ENCODE measurements at regions not wholly inside any gene's neighbourhood (a gene's known extent, or its start where the extent isn't known, plus 50 kb on each side); places are given as distances from the start of the nearest gene placed in this dataset.

- TF ChIP-seq, protein P1, sequence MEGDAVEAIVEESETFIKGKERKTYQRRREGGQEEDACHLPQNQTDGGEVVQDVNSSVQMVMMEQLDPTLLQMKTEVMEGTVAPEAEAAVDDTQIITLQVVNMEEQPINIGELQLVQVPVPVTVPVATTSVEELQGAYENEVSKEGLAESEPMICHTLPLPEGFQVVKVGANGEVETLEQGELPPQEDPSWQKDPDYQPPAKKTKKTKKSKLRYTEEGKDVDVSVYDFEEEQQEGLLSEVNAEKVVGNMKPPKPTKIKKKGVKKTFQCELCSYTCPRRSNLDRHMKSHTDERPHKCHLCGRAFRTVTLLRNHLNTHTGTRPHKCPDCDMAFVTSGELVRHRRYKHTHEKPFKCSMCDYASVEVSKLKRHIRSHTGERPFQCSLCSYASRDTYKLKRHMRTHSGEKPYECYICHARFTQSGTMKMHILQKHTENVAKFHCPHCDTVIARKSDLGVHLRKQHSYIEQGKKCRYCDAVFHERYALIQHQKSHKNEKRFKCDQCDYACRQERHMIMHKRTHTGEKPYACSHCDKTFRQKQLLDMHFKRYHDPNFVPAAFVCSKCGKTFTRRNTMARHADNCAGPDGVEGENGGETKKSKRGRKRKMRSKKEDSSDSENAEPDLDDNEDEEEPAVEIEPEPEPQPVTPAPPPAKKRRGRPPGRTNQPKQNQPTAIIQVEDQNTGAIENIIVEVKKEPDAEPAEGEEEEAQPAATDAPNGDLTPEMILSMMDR (IDR thresholded peaks at IDR 0.05) = no peak
- TF ChIP-seq POLR2A (IDR thresholded peaks at IDR 0.05) = no peak
These were observed 886.9 kb downstream of the AMY1C start for GRCh38 chr1:104636581-104636980.
